22Rv1 (cell line): ENCODE measurements at regions not wholly inside any gene's neighbourhood (a gene's known extent, or its start where the extent isn't known, plus 50 kb on each side); places are given as distances from the start of the nearest gene placed in this dataset.

Experiments
- CTCF ChIP-seq: fragments of 450-650 bp; IDR thresholded peaks from 2 replicates; pipeline ENCODE4 v1.5.1; 2017; ENCODE audit warnings: mild to moderate bottlenecking
- ZFX ChIP-seq: fragments of 450-650 bp; IDR thresholded peaks from 2 replicates; pipeline ENCODE4 v1.6.1; 2017; ENCODE audit warnings: antibody characterized with exemption, borderline replicate concordance

- TF ChIP-seq CTCF: no peak
- no peak for TF ChIP-seq ZFX
Observed at GRCh38 chr7:138194567-138194966, 118.3 kb downstream of the AKR1D1 start.
